ENCODE measurements at regions not wholly inside any gene's neighbourhood (a gene's known extent, or its start where the extent isn't known, plus 50 kb on each side); places are given as distances from the start of the nearest gene placed in this dataset.

- no peak for ATAC-seq
- Histone ChIP-seq H3K9me2 (ENCODE audit: insufficient read depth) (no peaks in the 10 kb centered on the region), H4K20me1 (ENCODE audit: insufficient read depth) (no peaks in the 10 kb centered on the region), H3K79me2 (ENCODE audit: insufficient read depth, low read length) (no peaks in the 10 kb centered on the region), H3K27ac (ENCODE audit: low read depth, low read length) (no peak overlapping the region), H3K9me3 (ENCODE audit: control insufficient read depth in 1 of 2, insufficient read depth in 1 of 2, low read depth in 1 of 2, low read length in 2 of 2) (no peaks in the 10 kb centered on the region), H3K4me2 (ENCODE audit: low read length) (no peak overlapping the region), H3K36me3 (ENCODE audit: control insufficient read depth in 1 of 2, insufficient read depth in 2 of 2, low read length in 2 of 2) (peaks cover 0 to 2% of the 10 kb centered on the region in 2 experiments; a peak in 1 of 4 replicates), H3K4me3 (replicated peaks in 1 of 2; ENCODE audit: low read depth in 1 of 2, low read length in 2 of 2) (no peak overlapping the region), H3K4me1 (ENCODE audit: control insufficient read depth in 1 of 2, insufficient read depth in 2 of 2, low read length in 2 of 2) (no peaks in the 10 kb centered on the region), H2AFZ (ENCODE audit: low read depth, low read length, poor library complexity, severe bottlenecking) (no peak overlapping the region), H3K27me3 (ENCODE audit: insufficient read depth, low read length) (no peaks in the 10 kb centered on the region), H3K9ac (ENCODE audit: low read length) (no peak overlapping the region)
- TF ChIP-seq ELF1 (IDR thresholded peaks at IDR 0.05; ENCODE audit: borderline replicate concordance, low read depth) (no peak), CBX3 (IDR thresholded peaks at IDR 0.05; ENCODE audit: low read depth) (no peak), CEBPB (IDR thresholded peaks at IDR 0.05; ENCODE audit: low read depth) (no peak), FOSL1 (IDR thresholded peaks at IDR 0.05; ENCODE audit: low read depth) (no peak), TCF7L2 (IDR thresholded peaks at IDR 0.05; ENCODE audit: borderline replicate concordance, extremely low read depth, insufficient read depth, insufficient read length) (no peak)
- ChIA-PET POLR2A (interaction anchor here (0.6 kb wide), 1 partner anchor 74 kb away, joined by 4 read pairs; the partner anchor contains the start of gene MORC3), RAD21 (ENCODE audit: low non-redundant PET in 1 of 2, low total read pairs in 2 of 2, uncharacterized antibody in 2 of 2, unreplicated experiment in 2 of 2) (no interaction called here), CTCF (no interaction called here)
- BruUV-seq (replicated peaks), result no TSS peak
- no peak for DNase-seq (ENCODE audit: low read depth, low spot score)
- intact Hi-C loops (cut with micrococcal nuclease), result no loop called here
These were observed 73.8 kb upstream of the MORC3 start for GRCh38 chr21:36246080-36246631.

- Histone ChIP-seq H3K9ac (ENCODE audit: low read length) (no peak overlapping the region), H3K4me1 (ENCODE audit: control insufficient read depth in 1 of 2, insufficient read depth in 2 of 2, low read length in 2 of 2) (no peaks in the 10 kb centered on the region), H3K27me3 (ENCODE audit: insufficient read depth, low read length) (no peaks in the 10 kb centered on the region), H3K9me3 (ENCODE audit: control insufficient read depth in 1 of 2, insufficient read depth in 1 of 2, low read depth in 1 of 2, low read length in 2 of 2) (no peaks in the 10 kb centered on the region), H3K27ac (ENCODE audit: low read depth, low read length) (no peak overlapping the region), H3K79me2 (ENCODE audit: insufficient read depth, low read length) (no peaks in the 10 kb centered on the region), H3K9me2 (ENCODE audit: insufficient read depth) (no peaks in the 10 kb centered on the region), H4K20me1 (ENCODE audit: insufficient read depth) (no peaks in the 10 kb centered on the region), H2AFZ (ENCODE audit: low read depth, low read length, poor library complexity, severe bottlenecking) (no peak overlapping the region), H3K4me3 (replicated peaks in 1 of 2; ENCODE audit: low read depth in 1 of 2, low read length in 2 of 2) (no peak overlapping the region), H3K36me3 (ENCODE audit: control insufficient read depth in 1 of 2, insufficient read depth in 2 of 2, low read length in 2 of 2) (peaks cover 0 to 2% of the 10 kb centered on the region in 2 experiments; a peak in 1 of 4 replicates), H3K4me2 (ENCODE audit: low read length) (no peak overlapping the region)
- no TSS peak for BruUV-seq (replicated peaks)
- ATAC-seq (no peak), DNase-seq (ENCODE audit: low read depth, low spot score) (no peak)
- ChIA-PET CTCF (no interaction called here), POLR2A (no interaction called here), RAD21 (ENCODE audit: low non-redundant PET in 1 of 2, low total read pairs in 2 of 2, uncharacterized antibody in 2 of 2, unreplicated experiment in 2 of 2) (no interaction called here)
- TF ChIP-seq EZH2phosphoT487 (IDR thresholded peaks at IDR 0.05; ENCODE audit: borderline replicate concordance), result no peak
- no peak for TF ChIP-seq EZH2 (IDR thresholded peaks at IDR 0.05)
- no peak for TF ChIP-seq REST (IDR thresholded peaks at IDR 0.05; ENCODE audit: low read depth)
- TF ChIP-seq POLR2A (IDR thresholded peaks at IDR 0.05; ENCODE audit: borderline replicate concordance, extremely low read depth, insufficient read depth, insufficient read length), result no peak
- TF ChIP-seq EGR1 (IDR thresholded peaks at IDR 0.05; ENCODE audit: low read depth), result no peak
- no peak for TF ChIP-seq ATF3 (IDR thresholded peaks at IDR 0.05)
- intact Hi-C loops (cut with micrococcal nuclease), result no loop called here
These were observed 72.5 kb upstream of the MORC3 start for GRCh38 chr21:36247316-36248010.
